NCI-H187 treated with DMSO at 0.1 percent for 48 hours (cell line): ENCODE measurements at regions not wholly inside any gene's neighbourhood (a gene's known extent, or its start where the extent isn't known, plus 50 kb on each side); places are given as distances from the start of the nearest gene placed in this dataset.
"Not testable (repeated sequence)": the region's sequence is repeated elsewhere in the genome, so short reads cannot be mapped to it uniquely, and the experiment has no call there.

Experiments used
- DNase-seq: peaks from one replicate; lab custom pipeline; 2025; lab: John Stamatoyannopoulos, UW

- DNase-seq: no peak
Measured at GRCh38 chr2:215862351-215862771, 151.0 kb downstream of the MREG start.

DNA sequence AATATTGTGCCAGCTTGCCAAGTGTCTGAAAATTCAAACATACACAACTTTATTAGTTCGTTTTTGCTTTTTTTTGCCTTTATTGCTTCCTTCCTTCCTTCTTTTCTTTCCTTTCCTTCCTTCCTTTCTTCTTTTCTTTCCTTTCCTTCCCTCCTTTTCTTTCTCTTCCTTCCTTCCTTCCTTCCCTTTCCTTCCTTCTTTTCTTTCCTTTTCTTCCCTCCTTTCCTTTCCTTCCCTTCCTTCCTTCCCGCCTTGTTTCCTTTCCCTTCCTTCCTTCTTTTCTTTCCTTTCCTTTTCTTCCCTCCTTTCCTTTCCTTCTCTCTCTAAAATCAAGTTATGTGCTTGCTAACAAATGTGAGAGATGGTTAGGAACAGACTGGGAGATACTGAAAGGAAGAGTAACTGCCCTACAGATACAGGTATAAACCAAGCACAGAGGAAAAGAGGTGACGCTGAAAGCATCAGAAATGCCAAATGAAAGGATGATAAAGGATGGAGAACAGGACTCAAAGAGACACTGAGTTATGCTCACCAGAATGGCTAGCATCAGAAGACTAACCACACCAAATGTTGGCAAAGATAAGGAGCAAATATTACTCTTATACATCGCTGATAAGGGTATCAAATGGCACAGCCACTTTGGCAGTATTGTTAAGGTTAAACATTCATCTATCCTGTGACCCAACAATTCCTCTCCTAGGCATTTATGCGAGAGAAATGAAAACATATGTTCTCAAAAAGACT, 151.6 kb downstream of the MREG start:
- DNase-seq: no peak

DNA sequence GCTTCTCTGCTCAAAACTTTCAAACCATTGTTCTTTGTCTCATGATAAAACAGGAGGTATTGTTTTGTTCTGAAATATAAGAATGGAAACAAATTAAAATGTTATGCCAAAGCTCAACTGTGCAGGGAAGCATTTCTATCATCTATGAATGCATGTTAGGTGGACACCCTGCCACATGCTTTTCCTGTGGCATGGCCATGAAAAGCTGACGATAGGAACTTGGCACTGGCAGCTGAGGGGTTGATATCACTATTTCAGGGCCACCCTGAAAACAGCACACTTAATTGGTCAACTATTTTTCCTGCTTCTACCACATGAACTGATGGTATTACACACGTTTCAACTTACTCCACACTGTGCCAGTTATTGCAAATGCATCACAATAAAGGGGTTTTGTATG, 157.3 kb downstream of the MREG start:
- no peak for DNase-seq

DNA sequence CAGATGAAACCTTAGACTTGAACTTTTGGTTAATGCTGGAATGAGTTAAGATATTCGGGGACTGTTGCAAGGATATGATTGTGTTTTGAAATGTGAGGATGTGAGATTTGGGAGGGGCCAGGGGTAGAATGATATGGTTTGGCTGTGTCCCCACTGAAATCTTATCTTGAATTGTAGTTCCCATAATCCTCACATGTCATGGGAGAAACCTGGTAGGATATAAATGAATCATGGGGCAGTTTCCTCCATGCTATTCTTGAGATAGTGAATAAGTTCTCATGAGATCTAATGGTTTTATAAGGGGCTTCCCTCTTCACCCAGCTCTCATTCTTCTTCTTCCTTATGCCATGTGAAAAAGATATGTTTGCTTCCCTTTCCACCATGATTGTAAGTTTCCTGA, 158.0 kb downstream of the MREG start:
- not testable (repeated sequence) for DNase-seq

DNA sequence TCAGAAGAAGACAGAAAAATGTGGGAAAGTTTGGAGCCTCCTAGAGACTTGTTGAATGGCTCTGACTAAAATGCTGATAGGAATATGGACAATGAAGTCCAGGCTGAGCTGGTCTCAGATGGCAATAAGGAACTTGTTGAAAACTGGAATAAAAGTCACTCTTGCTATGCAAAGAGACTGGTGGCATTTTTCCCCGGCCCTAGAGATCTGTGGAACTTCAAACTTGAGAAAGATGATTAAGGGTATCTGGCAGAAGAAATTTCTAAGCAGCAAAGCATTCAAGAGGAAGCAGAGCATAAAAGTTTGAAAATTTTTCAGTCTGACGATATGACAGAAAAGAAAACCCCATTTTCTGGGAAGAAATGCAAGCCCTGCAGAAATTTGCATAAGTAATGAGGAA, 159.3 kb downstream of the MREG start:
- DNase-seq: no peak

DNA sequence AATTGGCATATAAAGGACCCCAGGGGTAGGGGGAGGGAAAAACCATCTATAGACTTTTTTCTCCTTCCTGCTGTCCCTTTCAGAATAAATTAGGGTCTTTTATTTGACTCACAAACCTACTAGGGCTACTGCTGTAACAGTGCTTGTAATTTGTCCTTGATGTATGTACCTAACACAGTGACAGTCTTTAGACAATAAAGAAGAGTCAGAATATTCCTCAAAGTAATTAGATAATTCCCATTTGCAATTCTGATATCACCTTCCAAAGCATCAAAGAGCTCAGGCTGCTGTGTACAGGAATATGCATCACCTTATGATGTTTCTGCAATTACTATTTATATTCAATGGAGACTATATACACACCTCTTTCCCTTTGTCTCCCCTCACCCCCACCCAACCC, 161.7 kb downstream of the MREG start:
- no peak for DNase-seq

GRCh38 chr2:215851082-215851481, 162.3 kb downstream of the MREG start:
- DNase-seq: no peak

DNA sequence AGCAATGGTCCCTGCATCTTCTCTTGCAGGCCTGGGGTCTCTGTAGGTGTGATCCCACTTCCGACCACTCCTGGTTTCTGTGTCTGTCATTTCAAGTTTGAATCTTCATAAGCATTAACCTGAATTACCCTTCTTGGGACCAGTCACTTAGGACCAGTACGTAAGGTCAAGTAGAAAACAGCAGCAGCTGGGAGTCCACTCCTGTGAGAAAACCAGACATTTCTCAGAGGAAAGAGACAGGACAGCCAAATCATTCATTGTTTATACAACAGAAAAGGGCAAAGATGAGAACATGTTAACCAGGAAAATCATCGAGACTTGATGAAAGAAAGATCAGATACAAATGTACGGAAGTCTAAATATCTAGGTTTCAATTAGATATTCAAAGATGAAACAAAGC, 163.0 kb downstream of the MREG start:
- DNase-seq: no peak

GRCh38 chr2:215849771-215850170, 163.6 kb downstream of the MREG start:
- DNase-seq: no peak

GRCh38 chr2:215848698-215849097, 164.7 kb downstream of the MREG start:
- no peak for DNase-seq

DNA sequence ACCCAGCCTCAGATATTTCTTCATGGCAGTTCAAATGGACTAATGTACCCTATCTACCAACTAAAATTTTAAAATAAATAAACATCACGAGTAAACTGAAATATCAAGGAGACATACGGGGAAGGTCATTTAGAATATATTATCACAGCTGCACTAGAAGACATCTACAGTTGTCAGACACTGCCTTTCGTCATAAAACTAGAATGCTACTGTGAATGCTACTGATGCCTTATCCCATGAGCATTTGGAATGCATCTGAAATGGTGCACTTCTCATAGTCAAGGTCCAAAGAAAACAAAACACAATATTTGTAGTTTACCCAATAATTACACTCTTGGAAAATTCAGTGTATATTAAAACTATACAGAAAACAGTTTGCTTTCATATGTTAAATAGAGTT, 165.2 kb downstream of the MREG start:
- no peak for DNase-seq

GRCh38 chr2:215847718-215848117, 165.6 kb downstream of the MREG start:
- no peak for DNase-seq

- DNase-seq: no peak
Measured at GRCh38 chr2:215847056-215847455, 166.3 kb downstream of the MREG start.

DNA sequence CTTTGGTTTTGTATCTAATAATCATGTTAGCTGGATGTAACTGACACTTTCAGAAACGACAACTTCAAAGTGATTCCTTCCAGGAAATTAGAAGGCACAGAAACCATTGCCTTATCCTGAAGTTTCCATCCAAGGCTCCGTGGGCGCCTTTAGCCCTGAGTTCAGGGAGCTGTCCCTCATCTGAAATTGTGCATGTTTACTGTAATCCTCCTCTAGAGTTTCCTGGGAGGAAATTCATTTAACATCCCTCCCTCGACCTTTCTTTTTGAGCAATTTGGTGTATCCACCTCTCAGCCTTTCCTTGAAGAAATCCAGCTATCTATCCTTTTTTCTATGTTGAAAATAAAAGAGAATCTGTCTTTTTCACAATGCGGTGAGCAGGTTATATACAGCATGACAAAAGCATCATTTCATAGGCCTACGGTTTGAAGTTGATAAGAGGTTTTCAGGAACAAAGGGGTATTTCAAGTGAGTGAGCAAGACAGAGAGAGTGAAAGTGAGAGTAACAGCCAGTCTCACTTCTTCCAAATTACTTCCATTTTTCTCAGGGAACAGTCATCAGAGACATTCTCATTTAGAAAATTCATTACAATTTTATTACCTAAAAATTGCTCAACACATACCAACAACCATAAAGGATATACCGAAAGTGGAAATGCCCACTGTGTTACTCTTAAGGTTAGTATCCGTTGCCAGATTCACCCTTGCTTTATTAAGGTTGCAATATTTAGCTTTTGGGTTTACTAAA, 167.3 kb downstream of the MREG start:
- DNase-seq: no peak

DNA sequence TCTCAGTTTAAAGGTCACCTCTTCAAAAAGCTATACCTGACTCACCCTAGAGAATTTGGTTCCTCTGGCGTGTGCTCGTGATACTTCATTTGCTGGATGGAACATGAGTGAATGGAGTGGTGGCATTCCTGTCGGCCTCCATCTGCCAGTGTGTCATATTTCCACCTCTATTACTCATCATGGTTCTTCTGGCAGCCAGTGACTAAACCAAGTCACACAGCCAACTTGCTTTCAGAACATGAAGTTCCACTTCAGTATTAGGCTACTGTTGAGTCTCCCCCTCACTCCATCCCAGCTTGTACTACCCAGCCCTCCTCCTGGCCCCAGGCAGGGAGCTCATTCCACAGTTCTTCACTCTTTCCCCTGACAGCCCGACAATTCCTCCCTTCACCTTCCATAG, 169.8 kb downstream of the MREG start:
- no peak for DNase-seq

GRCh38 chr2:215841175-215841816, 172.1 kb downstream of the MREG start:
- no peak for DNase-seq

DNA sequence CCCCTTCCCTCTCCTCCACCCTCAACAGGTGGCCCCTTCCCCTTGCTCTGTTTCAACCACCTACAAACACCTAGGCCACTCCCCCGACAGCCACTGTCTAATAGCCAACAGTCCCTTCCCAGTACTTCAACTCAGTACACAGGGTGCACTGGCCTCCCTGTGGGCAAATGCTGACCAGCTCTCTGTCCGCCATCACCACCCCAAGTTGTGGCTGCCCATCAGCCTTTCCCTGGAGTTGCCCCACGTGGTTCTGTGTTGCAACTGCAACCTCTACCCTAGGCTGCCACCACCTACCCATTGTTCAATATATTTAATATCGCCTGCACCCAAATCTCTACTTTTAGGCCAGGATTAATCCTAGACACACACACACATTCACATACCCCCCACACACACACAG, 173.5 kb downstream of the MREG start:
- DNase-seq: no peak

DNA sequence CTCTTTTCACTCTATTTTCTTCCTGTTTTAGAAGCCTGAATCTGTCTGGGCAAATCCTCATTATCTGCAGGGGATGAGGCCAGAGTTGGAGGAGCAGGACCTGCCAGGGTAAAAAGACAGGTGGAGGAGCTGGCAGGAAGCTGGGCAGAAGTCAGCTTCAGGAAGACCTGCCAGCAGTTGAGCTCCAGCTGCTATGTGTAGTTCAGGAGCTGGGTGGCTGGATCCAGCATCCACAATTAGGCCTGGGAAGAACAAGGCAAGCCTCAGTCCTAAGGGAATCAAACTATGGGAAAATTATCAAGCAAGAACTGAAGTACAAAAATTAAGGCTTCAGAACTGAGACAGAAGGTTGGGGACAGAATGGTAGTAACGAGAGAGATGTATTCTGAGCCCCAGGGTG, 174.0 kb downstream of the MREG start:
- DNase-seq: no peak

DNA sequence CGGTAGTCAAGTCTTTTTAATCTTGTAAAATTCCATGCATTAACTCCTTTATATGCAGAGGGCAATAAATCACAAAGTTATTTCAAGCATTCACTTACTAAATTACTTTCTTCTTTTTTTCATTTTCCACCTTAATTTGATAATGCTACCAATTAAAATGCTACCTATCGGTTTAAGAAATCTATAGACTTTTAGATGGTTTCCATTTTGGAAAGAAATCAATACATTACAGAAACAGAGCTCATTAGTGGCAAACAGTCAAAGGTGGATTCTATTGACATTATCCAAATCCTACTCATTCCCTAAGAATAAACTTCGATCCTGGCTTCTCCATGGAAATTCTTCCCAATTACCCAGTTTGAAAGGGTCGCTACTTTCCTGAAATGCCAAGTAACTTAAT, 176.5 kb downstream of the MREG start:
- no peak for DNase-seq

DNA sequence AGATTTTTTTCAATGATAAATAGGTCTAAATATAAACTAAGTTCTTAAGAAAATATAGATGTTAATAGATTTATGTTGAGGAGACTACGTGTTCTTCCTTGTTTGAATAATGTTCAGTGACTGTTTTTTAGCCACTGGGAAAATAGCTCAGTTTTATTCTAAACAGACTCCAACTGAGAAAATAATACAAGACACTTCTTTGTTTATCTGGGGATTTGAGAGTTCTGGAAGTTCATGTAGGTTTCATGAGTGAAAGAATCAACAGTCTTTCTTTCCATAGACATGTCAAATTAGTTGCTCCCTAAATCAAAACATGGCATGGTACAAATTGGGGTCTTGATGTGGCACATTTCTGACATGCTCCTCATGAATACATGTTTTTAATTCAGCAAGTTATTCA, 177.7 kb downstream of the MREG start:
- no peak for DNase-seq

- DNase-seq: no peak
Measured at GRCh38 chr2:215835231-215835630, 178.1 kb downstream of the MREG start.

- no peak for DNase-seq
Measured at GRCh38 chr2:215833531-215834162, 179.7 kb downstream of the MREG start.

DNA sequence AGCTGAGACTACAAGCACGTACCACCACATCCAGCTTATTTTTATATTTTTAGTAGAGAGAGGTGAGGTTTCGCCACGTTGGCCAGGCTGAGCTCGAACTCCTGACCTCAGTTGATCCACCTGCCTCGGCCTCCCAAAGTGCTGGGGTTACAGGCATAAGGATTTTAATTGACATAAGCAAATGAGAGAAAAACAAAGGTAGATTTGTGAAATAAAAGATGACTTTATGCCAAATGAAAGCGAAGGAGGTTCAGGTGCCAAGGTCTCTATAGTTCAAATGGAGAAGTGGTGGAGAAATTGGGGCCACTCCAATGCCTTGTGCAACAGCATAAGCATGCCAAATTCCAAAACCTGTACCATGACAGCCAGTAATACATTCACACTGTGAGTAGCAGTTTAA, 180.6 kb downstream of the MREG start:
- DNase-seq: no peak
